ENCODE measurements at regions not wholly inside any gene's neighbourhood (a gene's known extent, or its start where the extent isn't known, plus 50 kb on each side); places are given as distances from the start of the nearest gene placed in this dataset.

- no peak for DNase-seq (ENCODE audit: low spot score)
Observed at GRCh38 chr4:159444678-159445077, 341.8 kb downstream of the RAPGEF2 start.

- no peak for DNase-seq (ENCODE audit: low spot score)
Observed at GRCh38 chr4:159445692-159446091, 342.8 kb downstream of the RAPGEF2 start.

DNA sequence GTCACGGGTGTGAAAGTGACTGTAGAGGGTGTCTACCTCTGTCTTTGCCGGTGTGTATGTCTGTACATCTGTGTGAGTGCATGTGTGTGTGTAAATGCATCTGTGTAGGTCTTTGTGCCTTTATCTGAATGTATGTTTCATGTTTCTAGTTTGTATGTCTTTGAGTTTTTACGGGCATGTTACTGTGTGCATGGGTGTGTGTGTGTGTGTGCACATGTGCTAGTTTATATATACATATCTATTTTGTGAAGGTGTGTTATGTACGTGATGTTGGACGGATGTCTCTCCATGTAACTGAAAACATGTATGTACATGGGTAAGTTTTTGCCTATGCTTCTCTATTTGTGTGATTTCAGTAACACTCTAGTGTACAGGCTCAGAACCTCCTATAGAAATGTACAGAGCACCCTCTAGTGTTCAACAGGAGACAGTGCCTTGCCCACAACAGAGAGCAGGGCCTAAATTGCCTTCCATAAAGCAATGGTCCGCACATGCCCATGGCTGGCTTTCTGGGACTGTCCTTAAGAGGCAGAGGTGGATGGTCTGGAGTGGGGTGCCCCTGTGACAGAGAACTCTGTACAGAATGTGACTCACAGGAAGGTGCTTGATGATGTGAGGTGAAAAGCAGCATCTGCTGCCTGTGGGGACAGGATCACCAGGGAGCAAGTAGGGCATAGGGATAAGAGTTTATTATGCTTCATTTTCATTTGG lies 343.5 kb downstream of the RAPGEF2 start:
- peak; percentile 66 for DNase-seq (ENCODE audit: low spot score)

GRCh38 chr4:159447296-159447695 lies 344.4 kb downstream of the RAPGEF2 start:
- DNase-seq (ENCODE audit: low spot score) = no peak

DNA sequence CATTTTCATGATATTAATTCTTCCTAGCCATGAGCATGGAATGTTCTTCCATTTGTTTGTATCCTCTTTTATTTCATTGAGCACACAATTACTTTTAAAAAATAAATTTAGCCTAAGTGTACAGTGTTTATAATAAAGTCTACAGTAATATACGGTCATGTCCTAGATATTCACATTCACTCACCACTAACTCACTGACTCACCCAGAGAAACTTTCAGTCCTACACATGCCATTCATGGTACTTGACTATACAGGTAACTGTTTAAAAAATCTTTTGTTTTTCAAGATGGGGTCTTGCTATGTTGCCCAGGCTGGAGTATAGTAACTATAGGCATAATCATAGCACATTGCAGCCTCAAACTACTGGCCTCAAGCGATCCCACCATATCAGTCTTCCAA lies 348.1 kb downstream of the RAPGEF2 start:
- no peak for DNase-seq (ENCODE audit: low spot score)

- DNase-seq (ENCODE audit: low spot score) = no peak
Observed at GRCh38 chr4:159455675-159456237, 352.9 kb downstream of the RAPGEF2 start.

DNA sequence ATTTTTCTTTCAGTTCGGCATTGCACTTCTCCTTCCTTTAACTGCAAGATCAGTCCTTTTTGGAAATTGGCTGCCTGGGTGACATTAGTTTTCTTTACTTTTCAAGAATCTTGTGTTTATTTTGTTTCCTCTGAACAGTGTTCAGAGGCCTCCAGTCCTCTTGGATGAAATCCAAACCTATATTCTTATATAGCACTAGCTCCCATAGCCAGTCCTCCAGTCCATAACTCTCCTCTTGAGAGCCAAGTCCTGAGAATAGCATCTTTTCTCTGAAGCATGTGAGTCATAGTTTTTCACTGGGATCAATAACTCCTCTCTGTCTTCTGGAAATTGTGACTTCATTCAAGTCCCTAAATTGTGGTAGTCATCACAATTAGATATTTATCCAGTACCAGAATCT lies 357.5 kb downstream of the RAPGEF2 start:
- DNase-seq (ENCODE audit: low spot score) = no peak

DNA sequence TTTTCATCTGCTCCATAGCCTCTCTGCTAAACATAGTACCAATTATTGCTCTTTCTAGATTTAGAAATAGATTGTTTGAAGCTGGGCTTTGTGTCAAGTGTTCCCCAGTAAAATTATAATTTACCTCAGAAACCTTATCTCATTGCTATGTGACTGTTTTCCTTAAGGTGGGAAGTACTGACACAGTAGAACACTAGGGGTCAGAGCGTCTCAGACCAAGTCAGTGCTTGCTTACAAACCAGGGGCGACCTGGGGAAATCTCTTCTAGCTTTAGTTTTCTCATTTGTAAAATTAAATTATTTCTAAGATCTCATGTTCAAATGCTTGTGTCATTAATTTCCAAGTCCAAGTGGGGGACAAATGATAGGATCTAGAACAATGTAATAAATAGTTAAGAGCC lies 360.4 kb downstream of the RAPGEF2 start:
- no peak for DNase-seq (ENCODE audit: low spot score)

- no peak for DNase-seq (ENCODE audit: low spot score)
Observed at GRCh38 chr4:159464302-159464701, 361.4 kb downstream of the RAPGEF2 start.

DNA sequence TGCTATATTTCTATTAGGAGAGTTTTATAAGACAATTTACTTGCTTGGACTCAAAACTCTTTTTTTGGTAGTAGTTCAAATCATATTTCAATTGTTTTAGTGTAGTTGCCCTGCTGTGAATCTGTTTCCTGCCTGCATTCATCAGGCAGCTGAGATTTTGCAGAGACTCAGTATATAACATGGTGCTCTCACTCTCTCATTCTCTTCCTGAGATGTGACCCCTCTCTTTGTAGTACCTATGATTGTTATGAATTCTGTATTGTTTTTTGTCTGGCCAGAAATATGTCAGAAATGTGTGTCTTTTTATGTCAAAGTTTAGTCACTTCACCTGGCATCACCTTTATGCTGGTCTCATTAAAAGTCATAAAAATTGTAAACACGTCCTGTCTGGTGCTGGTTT lies 374.0 kb downstream of the RAPGEF2 start:
- no peak for DNase-seq (ENCODE audit: low spot score)

- DNase-seq (ENCODE audit: low spot score) = no peak
Observed at GRCh38 chr4:159480826-159481225, 377.9 kb downstream of the RAPGEF2 start.

DNA sequence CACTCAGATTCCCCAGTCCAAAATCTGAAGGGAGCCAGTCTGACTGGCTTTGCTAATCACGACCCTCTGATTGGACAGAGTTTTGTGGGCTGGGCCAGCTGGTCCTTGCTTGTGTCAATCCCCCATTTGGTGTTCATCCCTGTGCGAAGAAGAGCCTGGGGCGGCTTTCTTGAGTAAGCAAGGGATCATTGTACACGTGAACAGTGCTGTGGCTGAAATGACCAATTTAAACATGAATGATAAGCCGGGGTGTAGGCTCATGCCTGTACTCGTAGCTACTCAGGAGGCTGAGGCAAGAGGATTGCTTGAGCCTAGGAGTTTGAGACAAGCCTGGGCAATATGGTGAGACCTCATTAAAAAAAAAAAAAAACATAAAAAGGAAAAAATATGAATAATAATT lies 379.1 kb downstream of the RAPGEF2 start:
- DNase-seq (ENCODE audit: low spot score) = no peak

DNA sequence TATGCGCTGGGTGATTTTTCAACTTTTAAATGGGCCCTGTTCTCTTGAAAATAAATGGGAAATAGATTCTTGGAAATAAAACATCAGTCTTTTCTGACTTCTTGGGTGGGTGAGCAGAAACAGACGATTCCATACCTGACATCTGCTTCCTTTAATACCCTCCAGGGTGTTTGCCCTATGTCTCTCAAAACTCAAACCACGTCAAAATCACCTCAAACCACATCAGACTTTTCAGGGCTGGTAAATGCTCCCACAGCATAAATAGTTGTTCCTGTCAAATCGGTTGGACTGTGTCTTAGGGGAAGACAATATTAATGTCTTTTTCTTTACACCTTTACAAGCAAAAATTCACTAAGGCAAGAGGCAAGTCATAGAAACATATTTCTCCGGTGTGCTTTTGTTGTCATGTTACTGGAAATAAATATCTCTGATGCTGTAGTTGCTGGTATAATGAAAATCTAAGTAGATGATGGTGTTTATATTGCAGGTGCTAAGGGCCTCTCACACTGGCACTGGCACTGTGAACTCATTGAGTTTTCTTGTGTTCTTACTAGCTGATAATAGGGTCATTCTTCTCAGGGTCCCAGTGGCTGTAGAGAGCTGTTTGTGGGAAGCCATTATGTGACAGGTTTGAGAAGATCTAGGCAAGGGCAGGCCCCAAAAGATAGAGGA lies 380.4 kb downstream of the RAPGEF2 start:
- no peak for DNase-seq (ENCODE audit: low spot score)

GRCh38 chr4:159483782-159484741 lies 381.2 kb downstream of the RAPGEF2 start:
- DNase-seq (ENCODE audit: low spot score) = no peak

GRCh38 chr4:159484864-159485263 lies 382.0 kb downstream of the RAPGEF2 start:
- DNase-seq (ENCODE audit: low spot score) = no peak

GRCh38 chr4:159487284-159487747 lies 384.4 kb downstream of the RAPGEF2 start:
- peak; percentile 67 for DNase-seq (ENCODE audit: low spot score)

DNA sequence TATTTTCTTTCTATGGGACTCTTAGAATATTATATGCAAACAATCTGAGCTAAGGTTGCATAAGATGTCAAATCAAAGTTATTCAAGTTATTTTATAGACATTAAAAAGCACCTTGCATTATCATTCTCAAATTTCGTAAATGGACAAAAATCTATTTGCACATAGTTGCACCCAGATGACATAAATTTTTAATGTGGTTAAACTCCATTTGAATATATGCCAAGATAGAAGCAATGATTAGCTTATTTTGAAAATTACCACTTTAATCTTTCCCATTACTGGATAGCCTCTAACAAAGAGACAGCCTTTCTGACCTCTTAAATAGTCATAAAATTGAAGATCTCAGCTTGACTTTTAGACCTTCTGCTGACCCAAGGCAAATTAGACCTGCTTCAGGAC lies 386.8 kb downstream of the RAPGEF2 start:
- no peak for DNase-seq (ENCODE audit: low spot score)

DNA sequence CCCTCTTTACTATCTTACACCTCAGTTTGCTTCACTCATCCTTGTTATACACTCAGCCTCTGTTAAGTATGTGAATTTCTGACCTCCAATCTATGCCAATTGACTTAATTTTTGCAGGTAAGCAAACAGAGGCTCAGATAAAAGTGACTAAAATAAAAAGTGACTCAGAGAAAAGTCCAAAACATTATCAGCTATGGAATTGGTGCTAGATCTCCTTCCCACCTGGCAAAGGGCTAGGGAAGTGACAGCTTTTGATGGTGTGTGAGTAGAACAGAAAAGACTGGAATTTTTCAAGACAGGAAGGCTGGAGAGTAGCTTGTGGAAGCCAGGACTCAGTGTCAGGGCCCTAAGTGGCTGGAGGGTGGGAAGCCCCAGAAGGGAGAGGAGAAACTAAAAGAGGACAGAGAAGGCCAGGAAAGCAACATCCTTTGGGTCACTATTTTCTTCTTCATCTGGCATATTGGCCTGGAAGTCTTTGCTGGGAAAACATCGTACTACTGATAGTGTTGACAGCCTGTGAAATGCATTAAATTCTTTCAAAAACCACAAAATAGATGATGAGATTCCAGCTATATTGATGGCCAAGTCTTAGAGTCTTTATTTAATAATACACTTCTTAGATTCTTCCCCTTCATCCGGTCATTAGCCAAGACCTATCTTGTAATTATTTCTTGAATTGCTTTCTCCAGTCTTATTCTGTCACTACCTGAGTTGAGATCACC lies 392.8 kb downstream of the RAPGEF2 start:
- no peak for DNase-seq (ENCODE audit: low spot score)

- DNase-seq (ENCODE audit: low spot score) = no peak
Observed at GRCh38 chr4:159496248-159496647, 393.4 kb downstream of the RAPGEF2 start.

- no peak for DNase-seq (ENCODE audit: low spot score)
Observed at GRCh38 chr4:159497936-159498335, 395.1 kb downstream of the RAPGEF2 start.

DNA sequence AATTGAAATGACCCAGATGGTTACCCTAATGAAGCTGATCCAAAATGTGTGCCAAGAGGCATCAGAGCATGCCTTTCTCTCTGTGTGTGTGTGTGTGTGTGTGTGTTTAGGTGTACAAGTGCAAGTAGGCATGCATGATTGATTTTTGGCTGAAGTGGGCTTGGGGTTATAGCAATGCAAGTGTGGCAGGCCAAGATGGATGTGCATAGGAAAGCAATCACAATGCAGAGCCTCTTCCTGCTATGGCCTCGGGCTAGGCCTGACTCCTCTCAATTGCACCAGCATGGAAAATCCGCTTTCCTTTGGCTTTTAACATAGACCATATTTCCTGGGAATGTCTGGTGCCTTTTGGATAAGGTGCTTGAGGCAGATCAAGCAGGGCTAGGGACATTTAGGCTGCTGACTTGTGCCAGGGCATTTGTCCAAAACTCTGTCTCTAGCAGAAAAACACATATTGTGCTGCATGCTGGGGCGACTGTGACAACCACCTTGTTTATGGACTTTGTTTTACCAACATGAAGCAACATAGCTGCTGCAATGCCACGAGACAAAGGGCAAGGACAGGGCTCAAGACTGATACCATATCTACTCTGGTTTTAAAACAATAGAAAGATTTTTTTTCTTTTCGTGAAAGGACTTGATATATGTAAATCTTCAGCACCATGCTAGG lies 395.7 kb downstream of the RAPGEF2 start:
- DNase-seq (ENCODE audit: low spot score) = no peak
